ENCODE measurements at regions not wholly inside any gene's neighbourhood (a gene's known extent, or its start where the extent isn't known, plus 50 kb on each side); places are given as distances from the start of the nearest gene placed in this dataset.

DNA sequence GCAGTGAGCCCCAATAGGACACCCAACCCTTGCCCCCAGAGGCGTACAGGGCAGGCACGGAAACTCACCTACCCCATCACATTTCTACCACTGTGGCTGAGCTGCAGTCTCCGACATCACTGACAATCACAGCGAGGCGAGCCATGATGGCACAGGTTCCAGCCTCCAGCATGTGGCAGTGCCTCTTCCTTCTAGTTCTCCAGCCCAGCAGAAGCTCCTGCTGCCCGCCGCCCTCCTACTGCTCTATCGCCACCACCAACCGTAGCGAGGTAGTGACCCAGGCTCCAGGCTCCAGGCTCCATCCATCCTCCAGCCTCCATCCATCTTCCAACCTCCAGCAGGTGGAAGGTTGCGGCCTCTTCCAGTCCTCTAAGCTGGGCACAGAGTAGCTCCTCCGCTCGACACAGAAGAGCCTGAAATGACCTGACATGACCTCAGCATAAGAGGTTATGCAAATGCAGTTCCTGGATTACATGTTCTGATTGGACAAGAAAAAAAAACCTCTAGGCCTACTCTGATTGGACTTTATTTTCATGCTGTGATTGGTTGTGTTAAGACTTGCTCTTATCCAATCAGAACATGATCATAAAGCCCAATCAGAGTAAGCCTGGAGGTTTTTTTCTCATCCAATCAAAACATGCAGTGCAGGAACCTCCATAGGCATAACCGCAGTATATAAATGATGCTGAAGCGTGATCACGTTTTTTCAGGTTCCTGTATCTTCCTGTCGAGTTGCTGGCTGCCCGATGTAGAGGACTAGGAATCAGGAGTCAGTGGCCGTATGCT is 438.9 kb upstream of the ZNF337 start:
- TF ChIP-seq, protein P1, sequence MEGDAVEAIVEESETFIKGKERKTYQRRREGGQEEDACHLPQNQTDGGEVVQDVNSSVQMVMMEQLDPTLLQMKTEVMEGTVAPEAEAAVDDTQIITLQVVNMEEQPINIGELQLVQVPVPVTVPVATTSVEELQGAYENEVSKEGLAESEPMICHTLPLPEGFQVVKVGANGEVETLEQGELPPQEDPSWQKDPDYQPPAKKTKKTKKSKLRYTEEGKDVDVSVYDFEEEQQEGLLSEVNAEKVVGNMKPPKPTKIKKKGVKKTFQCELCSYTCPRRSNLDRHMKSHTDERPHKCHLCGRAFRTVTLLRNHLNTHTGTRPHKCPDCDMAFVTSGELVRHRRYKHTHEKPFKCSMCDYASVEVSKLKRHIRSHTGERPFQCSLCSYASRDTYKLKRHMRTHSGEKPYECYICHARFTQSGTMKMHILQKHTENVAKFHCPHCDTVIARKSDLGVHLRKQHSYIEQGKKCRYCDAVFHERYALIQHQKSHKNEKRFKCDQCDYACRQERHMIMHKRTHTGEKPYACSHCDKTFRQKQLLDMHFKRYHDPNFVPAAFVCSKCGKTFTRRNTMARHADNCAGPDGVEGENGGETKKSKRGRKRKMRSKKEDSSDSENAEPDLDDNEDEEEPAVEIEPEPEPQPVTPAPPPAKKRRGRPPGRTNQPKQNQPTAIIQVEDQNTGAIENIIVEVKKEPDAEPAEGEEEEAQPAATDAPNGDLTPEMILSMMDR (IDR thresholded peaks at IDR 0.05): no peak
- TF ChIP-seq POLR2A (IDR thresholded peaks at IDR 0.05): no peak
